Epithelial cell of esophagus (primary cell): ENCODE measurements at regions not wholly inside any gene's neighbourhood (a gene's known extent, or its start where the extent isn't known, plus 50 kb on each side); places are given as distances from the start of the nearest gene placed in this dataset.

Experiments used
- DNase-seq: peaks from one replicate; pipeline ENCODE4 v3.0.0; 2010; ENCODE audit warnings: low read depth
- H3K4me3 ChIP-seq: 2 replicates; pipeline ENCODE4 v1.5.1; 2011; ENCODE audit warnings: mild to moderate bottlenecking, low read length, control low read depth
- CTCF ChIP-seq: IDR thresholded peaks from 2 replicates; pipeline ENCODE4 v1.5.1; 2011; ENCODE audit warnings: low read depth, mild to moderate bottlenecking, low read length, control low read depth, inconsistent platforms; ENCODE audit not compliant: insufficient read depth; ENCODE audit errors: missing control alignments

GRCh38 chr4:137427411-137427810 lies 104.9 kb downstream of the PCDH18 start:
- DNase-seq, result no peak
- no peak for TF ChIP-seq CTCF
- H3K4me3 ChIP-seq, result no peak overlapping the region

- no peak overlapping the region for H3K4me3 ChIP-seq
- no peak for DNase-seq
- TF ChIP-seq CTCF, result no peak
These were observed 107.0 kb downstream of the PCDH18 start for GRCh38 chr4:137425281-137425680.

GRCh38 chr4:137422666-137423065 lies 109.6 kb downstream of the PCDH18 start:
- no peak for TF ChIP-seq CTCF
- no peak overlapping the region for H3K4me3 ChIP-seq
- peak; percentile 1 for DNase-seq

GRCh38 chr4:137421796-137422195 lies 110.5 kb downstream of the PCDH18 start:
- H3K4me3 ChIP-seq, result no peak overlapping the region
- no peak for TF ChIP-seq CTCF
- no peak for DNase-seq

GRCh38 chr4:137420901-137421396 lies 111.3 kb downstream of the PCDH18 start:
- no peak for TF ChIP-seq CTCF
- H3K4me3 ChIP-seq, result no peak overlapping the region
- no peak for DNase-seq

- DNase-seq, result no peak
- no peak for TF ChIP-seq CTCF
- no peak overlapping the region for H3K4me3 ChIP-seq
These were observed 114.6 kb downstream of the PCDH18 start for GRCh38 chr4:137417676-137418075.

DNA sequence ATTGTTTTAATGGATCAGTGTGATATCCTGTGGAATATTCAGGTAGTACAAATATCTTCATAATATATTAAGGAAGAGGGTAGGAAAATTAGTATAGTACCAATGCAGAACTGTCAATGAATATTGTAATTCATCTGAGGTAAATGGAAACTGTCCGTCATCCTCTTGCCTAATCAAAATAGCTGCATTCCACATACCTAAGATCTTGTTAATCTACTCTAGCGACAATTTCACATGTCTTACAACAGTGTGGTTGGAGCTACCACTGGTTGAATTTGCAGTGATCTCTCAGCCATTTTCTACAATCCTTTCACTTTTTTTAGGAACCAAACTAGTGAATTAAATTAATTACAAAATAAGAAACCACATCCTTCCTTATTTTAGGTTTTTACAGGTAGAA lies 117.5 kb downstream of the PCDH18 start:
- TF ChIP-seq CTCF, result no peak
- peak; percentile 44 for DNase-seq
- H3K4me3 ChIP-seq, result no peak overlapping the region
